A549 (cell line): ENCODE measurements at regions not wholly inside any gene's neighbourhood (a gene's known extent, or its start where the extent isn't known, plus 50 kb on each side); places are given as distances from the start of the nearest gene placed in this dataset.

Source experiments
- CTCF ChIP-seq: fragments of >200 bp; sonication (Bioruptor Twin); formaldehyde crosslinking; IDR thresholded peaks from 3 replicates; pipeline ENCODE4 v1.5.1; 2016
- HDAC2 ChIP-seq: fragments of 200-600 bp; sonication (generic); IDR thresholded peaks from 2 replicates; pipeline ENCODE4 v1.6.1; 2016
- HOXA7 ChIP-seq: fragments of 250-450 bp; sonication (Bioruptor Pico); IDR thresholded peaks from 2 replicates; pipeline ENCODE4 v1.5.0; 2020; ENCODE audit warnings: mild to moderate bottlenecking, moderate library complexity
- MAFK ChIP-seq: fragments of 450-650 bp; IDR thresholded peaks from 2 replicates; pipeline ENCODE4 v1.6.1; 2014; ENCODE audit not compliant: partially characterized antibody
- POLR2A ChIP-seq: IDR thresholded peaks from 2 replicates; pipeline ENCODE4 v1.6.1; 2012; ENCODE audit warnings: mild to moderate bottlenecking, low read length
- TF ChIP-seq, protein P1 (sequence below): fragments of 450-650 bp; IDR thresholded peaks from 2 replicates; pipeline ENCODE4 v1.6.1; 2014; ENCODE audit warnings: antibody characterized with exemption
- TF ChIP-seq, protein P2 (sequence below): fragments of 200-600 bp; sonication (generic); IDR thresholded peaks from 2 replicates; pipeline ENCODE4 v1.6.1; 2016; ENCODE audit warnings: antibody characterized with exemption, mild to moderate bottlenecking, moderate library complexity

- no peak for TF ChIP-seq HOXA7 (CRISPR knock-in tag)
- TF ChIP-seq CTCF = no peak
- TF ChIP-seq, protein P1, sequence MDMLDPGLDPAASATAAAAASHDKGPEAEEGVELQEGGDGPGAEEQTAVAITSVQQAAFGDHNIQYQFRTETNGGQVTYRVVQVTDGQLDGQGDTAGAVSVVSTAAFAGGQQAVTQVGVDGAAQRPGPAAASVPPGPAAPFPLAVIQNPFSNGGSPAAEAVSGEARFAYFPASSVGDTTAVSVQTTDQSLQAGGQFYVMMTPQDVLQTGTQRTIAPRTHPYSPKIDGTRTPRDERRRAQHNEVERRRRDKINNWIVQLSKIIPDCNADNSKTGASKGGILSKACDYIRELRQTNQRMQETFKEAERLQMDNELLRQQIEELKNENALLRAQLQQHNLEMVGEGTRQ = no peak
- TF ChIP-seq MAFK = no peak
- TF ChIP-seq, protein P2, sequence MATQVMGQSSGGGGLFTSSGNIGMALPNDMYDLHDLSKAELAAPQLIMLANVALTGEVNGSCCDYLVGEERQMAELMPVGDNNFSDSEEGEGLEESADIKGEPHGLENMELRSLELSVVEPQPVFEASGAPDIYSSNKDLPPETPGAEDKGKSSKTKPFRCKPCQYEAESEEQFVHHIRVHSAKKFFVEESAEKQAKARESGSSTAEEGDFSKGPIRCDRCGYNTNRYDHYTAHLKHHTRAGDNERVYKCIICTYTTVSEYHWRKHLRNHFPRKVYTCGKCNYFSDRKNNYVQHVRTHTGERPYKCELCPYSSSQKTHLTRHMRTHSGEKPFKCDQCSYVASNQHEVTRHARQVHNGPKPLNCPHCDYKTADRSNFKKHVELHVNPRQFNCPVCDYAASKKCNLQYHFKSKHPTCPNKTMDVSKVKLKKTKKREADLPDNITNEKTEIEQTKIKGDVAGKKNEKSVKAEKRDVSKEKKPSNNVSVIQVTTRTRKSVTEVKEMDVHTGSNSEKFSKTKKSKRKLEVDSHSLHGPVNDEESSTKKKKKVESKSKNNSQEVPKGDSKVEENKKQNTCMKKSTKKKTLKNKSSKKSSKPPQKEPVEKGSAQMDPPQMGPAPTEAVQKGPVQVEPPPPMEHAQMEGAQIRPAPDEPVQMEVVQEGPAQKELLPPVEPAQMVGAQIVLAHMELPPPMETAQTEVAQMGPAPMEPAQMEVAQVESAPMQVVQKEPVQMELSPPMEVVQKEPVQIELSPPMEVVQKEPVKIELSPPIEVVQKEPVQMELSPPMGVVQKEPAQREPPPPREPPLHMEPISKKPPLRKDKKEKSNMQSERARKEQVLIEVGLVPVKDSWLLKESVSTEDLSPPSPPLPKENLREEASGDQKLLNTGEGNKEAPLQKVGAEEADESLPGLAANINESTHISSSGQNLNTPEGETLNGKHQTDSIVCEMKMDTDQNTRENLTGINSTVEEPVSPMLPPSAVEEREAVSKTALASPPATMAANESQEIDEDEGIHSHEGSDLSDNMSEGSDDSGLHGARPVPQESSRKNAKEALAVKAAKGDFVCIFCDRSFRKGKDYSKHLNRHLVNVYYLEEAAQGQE = no peak
- no peak for TF ChIP-seq HDAC2
- no peak for TF ChIP-seq POLR2A
Observed at GRCh38 chr2:236888794-236889780, 196.6 kb upstream of the COPS8 start.
